MG63 (cell line): ENCODE measurements at regions not wholly inside any gene's neighbourhood (a gene's known extent, or its start where the extent isn't known, plus 50 kb on each side); places are given as distances from the start of the nearest gene placed in this dataset.

Experiments
- DNase-seq: peaks from one replicate; pipeline ENCODE4 v3.0.0-alpha.2; 2020
- H3K27me3 ChIP-seq: fragments of 250-450 bp; sonication (Bioruptor Pico); 2 replicates; pipeline ENCODE4 v1.5.1; 2020; ENCODE audit warnings: mild to moderate bottlenecking, moderate library complexity
- H3K36me3 ChIP-seq: fragments of 250-450 bp; sonication (Bioruptor Pico); 2 replicates; pipeline ENCODE4 v1.5.1; 2020; ENCODE audit warnings: mild to moderate bottlenecking, moderate library complexity
- H3K4me3 ChIP-seq: fragments of 250-450 bp; sonication (Bioruptor Pico); 2 replicates; pipeline ENCODE4 v1.5.1; 2020; ENCODE audit warnings: mild to moderate bottlenecking, moderate library complexity
- H3K9me3 ChIP-seq: fragments of 250-450 bp; sonication (Bioruptor Pico); 2 replicates; pipeline ENCODE4 v1.5.1; 2020; ENCODE audit warnings: mild to moderate bottlenecking, moderate library complexity

DNA sequence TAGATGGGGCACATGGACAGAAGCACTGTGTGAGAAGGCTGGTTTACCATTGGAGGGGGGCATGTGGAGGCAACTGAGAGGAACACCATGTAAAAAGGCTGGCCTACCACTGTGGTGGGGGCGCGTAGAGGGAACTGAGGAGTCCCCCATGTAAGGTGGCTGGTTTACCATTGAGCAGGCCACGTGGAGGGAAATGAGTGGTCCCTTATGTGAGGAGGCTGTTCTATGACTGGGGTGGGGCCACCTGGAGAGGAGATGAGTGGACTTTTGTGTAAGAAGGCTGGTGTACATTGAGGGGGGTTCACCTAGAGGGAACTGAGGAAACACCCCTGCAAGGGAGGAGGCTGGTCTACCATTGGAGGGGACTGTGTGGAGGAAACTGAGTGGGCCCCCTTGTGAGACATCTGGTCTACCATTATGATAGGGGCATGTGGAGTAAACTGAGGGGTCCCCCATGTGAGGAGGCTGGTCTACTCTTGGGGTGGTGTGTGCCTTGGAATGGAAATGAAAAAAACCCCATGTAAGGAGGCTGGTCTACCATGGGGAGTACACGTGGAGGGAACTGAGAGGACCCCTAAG lies 156.9 kb downstream of the FBLN2 start:
- H3K4me3 ChIP-seq = no peak overlapping the region
- H3K36me3 ChIP-seq = no peaks in the 10 kb centered on the region
- H3K27me3 ChIP-seq = no peaks in the 10 kb centered on the region
- no peak for DNase-seq
- H3K9me3 ChIP-seq = no peaks in the 10 kb centered on the region

DNA sequence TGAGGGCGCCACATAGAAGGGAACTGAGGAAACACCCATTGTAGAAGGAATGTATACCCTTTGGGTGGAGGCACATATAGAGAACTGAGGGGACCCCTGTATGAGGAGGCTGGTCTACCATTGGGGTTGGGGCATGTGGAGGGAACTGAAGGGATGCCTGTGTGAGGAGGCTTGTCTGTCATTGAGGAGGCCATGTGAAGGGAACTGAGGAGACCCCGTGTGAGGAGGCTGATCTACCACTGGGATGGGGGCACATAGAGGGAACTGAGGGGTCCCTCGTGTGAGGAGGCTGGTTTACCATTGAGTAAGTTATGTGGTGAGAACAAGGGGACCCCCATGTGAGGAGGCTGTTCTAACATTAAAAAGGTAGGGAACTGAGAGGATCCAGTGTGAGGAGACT lies 156.1 kb downstream of the FBLN2 start:
- no peaks in the 10 kb centered on the region for H3K36me3 ChIP-seq
- H3K4me3 ChIP-seq = no peak overlapping the region
- no peak for DNase-seq
- no peaks in the 10 kb centered on the region for H3K27me3 ChIP-seq
- H3K9me3 ChIP-seq = no peaks in the 10 kb centered on the region

DNA sequence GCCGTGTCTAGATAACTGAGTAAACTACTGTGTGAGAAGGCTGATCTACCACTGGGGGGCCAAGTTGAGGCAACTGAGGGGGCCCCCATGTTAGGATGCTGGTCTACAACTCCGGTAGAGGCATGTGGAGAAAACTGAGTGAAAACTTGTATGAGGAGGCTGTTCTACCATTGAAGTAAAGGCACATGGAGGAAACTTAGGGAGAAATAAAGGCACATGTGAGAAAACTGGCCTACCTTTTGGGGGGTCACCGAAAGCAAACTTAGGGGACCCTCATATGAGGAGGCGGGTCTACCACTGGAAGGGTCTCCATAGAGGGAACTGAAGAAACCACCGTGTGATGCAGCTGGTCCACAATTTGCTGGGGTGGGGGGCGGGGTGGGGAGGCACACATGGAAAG lies 155.2 kb downstream of the FBLN2 start:
- no peak for DNase-seq
- no peak overlapping the region for H3K4me3 ChIP-seq

DNA sequence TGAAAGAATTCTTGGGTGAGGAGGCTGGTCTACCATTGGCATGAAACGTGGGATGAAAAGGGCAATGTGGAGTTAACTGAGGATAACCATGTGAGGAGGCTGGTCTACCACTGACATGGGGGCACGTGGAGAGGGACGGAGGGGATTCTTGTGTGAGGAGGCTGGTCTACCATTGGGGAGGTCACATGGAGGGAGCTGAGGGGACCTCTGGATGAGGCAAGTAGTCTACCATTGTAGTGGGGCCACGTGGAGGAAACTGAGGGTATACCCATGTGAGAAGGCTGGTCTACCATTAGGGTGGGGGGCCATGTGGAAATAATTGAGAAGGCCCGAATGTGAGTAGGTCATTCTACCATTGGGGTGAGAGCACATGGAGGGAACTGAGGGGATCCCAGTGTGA lies 154.1 kb downstream of the FBLN2 start:
- Histone ChIP-seq H3K36me3 (no peaks in the 10 kb centered on the region), H3K27me3 (no peaks in the 10 kb centered on the region), H3K4me3 (no peak overlapping the region), H3K9me3 (no peaks in the 10 kb centered on the region)
- no peak for DNase-seq

More for the DNA sequence above, 155.2 kb downstream of the FBLN2 start:
- Histone ChIP-seq H3K27me3 (no peaks in the 10 kb centered on the region), H3K36me3 (no peaks in the 10 kb centered on the region), H3K9me3 (no peaks in the 10 kb centered on the region)

DNA sequence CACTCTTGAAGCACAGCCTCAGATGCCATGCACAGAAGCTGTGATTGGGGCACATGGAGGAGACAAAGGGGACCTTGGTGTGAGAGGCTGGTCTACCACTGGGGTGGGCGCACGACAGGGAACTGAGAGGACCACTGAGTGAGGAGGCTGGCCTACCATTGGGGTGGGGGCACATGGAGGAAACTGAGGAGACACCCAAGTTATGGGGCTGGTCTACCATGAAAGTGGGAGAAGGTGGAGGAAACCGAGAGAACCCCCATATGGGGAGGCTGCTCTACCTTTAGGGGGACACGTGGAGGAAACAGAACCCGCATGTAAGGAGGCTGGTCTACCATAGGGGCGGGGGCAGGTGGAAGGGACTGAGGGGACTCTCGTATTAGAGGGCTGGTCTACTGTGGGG lies 153.4 kb downstream of the FBLN2 start:
- no peaks in the 10 kb centered on the region for H3K9me3 ChIP-seq
- no peaks in the 10 kb centered on the region for H3K36me3 ChIP-seq
- DNase-seq = no peak
- no peaks in the 10 kb centered on the region for H3K27me3 ChIP-seq
- H3K4me3 ChIP-seq = no peak overlapping the region

DNA sequence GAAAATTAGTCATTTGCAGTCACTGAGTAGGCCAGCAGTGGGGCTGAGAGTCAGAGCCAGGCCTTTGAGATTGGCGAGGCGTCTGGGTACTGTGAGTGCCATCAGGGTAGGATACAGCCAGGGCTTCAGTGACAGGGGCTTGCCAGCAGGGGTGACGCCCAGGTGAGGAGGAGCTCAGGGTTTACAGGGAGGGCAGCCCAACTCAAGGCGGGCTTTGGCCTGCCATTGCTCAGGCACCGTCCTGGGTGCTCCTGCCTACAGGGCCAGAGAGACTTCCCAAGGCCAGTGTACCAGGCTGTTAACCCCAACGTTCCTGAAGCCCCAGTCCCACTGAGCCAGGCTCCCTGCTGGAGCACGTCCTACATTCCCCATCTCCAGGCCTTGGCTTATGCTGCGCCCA lies 152.0 kb downstream of the FBLN2 start:
- DNase-seq = no peak
- Histone ChIP-seq H3K27me3 (no peaks in the 10 kb centered on the region), H3K36me3 (no peaks in the 10 kb centered on the region), H3K9me3 (no peaks in the 10 kb centered on the region), H3K4me3 (no peak overlapping the region)

DNA sequence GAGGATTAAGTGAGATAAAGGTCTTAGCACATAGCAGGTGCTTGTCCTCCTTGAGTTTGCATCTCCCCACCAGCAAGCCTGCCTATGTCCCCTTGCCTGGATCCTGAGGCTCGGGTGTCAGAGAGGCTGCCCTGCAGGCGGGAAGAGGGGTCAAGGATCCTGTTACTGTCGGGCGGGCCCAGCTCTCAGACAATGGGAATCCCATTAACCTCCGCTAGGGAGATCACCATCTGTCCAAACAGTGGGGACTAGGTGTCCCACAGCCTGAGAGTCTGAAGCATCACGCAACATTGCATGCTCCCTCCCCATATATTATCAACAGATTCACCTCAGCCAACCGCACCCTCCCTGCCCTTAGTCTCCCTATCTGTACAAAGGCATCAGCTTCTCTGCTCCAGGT lies 151.4 kb downstream of the FBLN2 start:
- no peak overlapping the region for H3K4me3 ChIP-seq
- no peaks in the 10 kb centered on the region for H3K27me3 ChIP-seq
- no peaks in the 10 kb centered on the region for H3K9me3 ChIP-seq
- H3K36me3 ChIP-seq = no peaks in the 10 kb centered on the region
- DNase-seq = no peak

DNA sequence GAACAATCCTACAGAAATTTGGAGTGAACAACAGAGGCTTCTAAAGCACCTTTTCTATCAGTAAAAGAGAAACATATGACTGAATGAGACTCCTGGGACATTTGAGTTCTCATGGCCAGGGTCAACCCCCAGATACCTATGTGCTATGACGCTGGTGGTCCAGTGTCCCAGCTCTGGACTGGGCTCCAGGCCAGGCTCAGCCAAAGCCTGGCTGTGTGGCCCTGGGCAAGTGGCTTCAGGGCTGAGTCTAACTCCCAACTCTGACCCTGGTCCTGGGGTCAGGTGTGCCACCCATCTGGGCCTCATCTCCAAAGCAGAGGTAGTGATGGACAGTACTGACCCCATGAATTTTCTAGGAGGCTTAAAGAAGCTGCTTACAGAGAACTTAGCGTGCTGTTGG lies 147.8 kb downstream of the FBLN2 start:
- no peaks in the 10 kb centered on the region for H3K9me3 ChIP-seq
- DNase-seq = no peak
- no peak overlapping the region for H3K4me3 ChIP-seq
- no peaks in the 10 kb centered on the region for H3K36me3 ChIP-seq
- no peaks in the 10 kb centered on the region for H3K27me3 ChIP-seq

DNA sequence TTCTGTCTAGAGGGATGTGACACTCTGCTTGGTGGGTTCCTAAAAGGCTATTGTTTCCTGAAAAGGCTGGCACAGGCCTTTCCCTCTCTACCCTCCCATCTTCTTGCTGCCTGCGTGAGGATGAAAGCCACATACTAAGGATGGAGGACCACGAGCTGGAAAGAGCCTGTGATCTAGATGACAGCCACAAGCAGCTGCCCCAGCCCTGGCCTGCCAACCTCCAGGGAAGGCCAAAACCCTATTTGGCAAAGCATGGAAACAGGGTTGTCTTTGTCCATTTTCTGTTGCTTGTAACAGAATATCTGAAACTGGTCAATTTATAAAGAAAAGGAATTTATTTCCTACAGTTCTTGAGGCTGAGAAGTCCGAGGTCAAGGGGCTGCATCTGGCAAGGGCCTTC lies 144.5 kb downstream of the FBLN2 start:
- Histone ChIP-seq H3K9me3 (no peaks in the 10 kb centered on the region), H3K36me3 (no peaks in the 10 kb centered on the region), H3K4me3 (no peak overlapping the region), H3K27me3 (no peaks in the 10 kb centered on the region)
- no peak for DNase-seq

DNA sequence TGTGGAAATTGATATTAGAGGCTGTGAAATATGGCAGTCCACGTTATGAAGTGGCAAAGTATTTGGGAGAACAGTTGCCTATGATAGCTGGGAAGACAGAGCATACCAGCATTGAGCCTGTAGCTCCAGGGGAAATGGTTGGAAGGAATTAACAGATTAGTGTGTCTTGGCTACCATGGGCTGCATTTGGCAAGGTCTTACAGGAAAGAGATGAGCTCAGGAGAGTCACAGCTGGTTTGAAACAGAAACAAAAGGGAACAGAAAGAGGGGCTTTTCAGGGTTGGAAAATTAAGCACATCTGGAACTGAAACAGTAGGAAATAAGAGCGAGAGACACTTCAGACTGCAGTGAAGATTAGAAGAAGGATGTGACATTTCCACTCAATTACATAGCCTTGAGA lies 141.7 kb downstream of the FBLN2 start:
- H3K27me3 ChIP-seq = no peaks in the 10 kb centered on the region
- no peak overlapping the region for H3K4me3 ChIP-seq
- H3K36me3 ChIP-seq = no peaks in the 10 kb centered on the region
- no peaks in the 10 kb centered on the region for H3K9me3 ChIP-seq
- peak; percentile 12 for DNase-seq

DNA sequence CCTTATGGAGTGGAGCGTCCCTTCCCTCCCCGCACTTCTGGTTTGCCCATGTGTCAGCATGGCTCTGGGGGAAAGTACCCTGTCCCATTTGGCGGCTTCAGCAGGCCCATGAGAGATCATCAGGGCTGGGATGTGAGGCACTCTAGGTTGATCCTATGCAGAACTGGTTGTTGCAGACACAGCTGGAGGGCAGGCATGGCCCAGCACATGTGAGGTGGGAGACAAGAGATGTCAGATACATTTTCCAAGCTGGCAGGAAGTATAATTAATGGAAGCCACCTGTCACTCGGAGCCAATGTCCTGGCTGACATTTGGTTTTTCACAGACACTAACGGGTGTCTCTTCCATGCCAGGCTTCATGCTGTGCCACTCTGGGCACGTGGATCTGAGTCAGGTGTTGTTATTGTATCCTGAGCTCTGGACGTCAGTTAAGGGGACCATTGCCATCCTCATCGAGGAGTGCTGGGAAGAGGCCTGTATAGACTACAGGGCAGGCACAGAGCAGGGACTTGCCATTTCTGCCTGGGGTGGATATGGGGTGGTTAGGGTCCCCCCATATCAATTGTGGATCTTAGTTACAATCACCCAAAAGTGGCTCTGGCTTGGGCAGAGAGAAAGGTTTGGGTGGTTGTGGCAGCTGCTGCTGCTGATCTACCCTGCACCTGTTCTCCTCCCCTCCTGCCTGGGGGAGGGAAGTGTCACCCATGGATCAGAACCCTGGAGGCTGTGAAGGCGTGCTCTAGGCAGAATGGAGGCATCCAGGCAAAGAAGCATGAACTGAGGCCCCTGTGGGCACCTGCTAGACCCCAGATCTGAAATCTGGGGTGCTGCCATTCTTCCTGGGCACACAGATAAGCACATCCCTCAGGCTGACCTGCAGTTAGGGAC lies 140.7 kb downstream of the FBLN2 start:
- Histone ChIP-seq H3K4me3 (no peak overlapping the region), H3K27me3 (no peaks in the 10 kb centered on the region), H3K36me3 (no peaks in the 10 kb centered on the region), H3K9me3 (no peaks in the 10 kb centered on the region)
- DNase-seq = no peak

DNA sequence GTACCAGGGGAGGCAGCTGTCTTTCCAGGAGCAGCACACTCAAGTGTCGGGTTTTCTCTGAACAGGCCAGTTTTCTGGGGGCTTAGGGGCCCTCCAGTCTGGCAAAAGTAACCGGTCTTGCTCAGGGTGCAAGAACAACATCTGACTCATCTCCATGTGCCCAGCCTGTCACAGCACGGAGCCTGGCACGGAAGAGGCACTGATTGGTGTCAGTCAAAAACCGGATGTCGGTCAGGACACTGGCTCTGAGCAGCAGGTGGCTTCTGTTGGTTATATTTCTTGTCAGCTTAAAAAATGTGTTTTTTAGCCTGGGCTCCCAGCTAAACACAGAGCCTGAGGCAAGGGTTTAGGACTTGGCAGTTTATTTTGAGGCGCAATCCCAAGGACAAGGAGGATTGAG lies 139.9 kb downstream of the FBLN2 start:
- no peak for DNase-seq
- Histone ChIP-seq H3K9me3 (no peaks in the 10 kb centered on the region), H3K27me3 (no peaks in the 10 kb centered on the region), H3K4me3 (no peak overlapping the region), H3K36me3 (no peaks in the 10 kb centered on the region)

DNA sequence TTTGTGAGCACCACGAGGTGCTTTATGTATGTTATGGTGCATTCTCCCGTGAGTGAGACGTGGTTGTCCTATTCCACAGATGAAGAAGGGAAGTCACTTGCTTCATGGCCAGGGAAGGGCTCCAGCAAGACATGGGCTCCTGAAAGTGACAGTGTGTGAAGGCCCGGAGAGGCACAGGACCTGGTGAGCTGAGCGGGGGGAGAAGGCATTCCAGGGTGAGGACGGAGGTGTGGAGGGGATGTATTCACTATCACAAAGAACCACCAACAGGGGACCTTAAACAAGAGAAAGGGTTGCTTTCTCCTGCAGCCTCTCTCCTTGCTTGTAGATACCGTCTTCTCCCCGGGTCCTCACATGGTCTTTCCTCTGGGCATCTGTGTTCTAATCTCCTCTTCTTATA lies 139.1 kb downstream of the FBLN2 start:
- H3K27me3 ChIP-seq = no peaks in the 10 kb centered on the region
- H3K36me3 ChIP-seq = no peaks in the 10 kb centered on the region
- DNase-seq = no peak
- H3K9me3 ChIP-seq = no peaks in the 10 kb centered on the region
- no peak overlapping the region for H3K4me3 ChIP-seq
